Ectodermal cell (in vitro differentiated cells): ENCODE measurements at regions not wholly inside any gene's neighbourhood (a gene's known extent, or its start where the extent isn't known, plus 50 kb on each side); places are given as distances from the start of the nearest gene placed in this dataset.

ENCODE experiments used
- H3K27ac ChIP-seq: 2 replicates; pipeline ENCODE4 v1.7.0; 2013; ENCODE audit warnings: mild to moderate bottlenecking, low read depth, low read length; ENCODE audit not compliant: insufficient read depth, poor library complexity, severe bottlenecking
- H3K27me3 ChIP-seq: 2 replicates; pipeline ENCODE4 v1.7.0; 2013; ENCODE audit warnings: mild to moderate bottlenecking, low read length; ENCODE audit not compliant: insufficient read depth, control insufficient read depth, poor library complexity, severe bottlenecking
- H3K36me3 ChIP-seq: one replicate; pipeline ENCODE4 v1.7.0; 2013; ENCODE audit warnings: low read length; ENCODE audit not compliant: control insufficient read depth, insufficient read depth
- H3K4me1 ChIP-seq: one replicate; pipeline ENCODE4 v1.7.0; 2013; ENCODE audit warnings: low read length; ENCODE audit not compliant: control insufficient read depth, insufficient read depth
- H3K4me3 ChIP-seq: 2 replicates; pipeline ENCODE4 v1.7.0; 2013; ENCODE audit warnings: low read depth, low read length, control low read depth; ENCODE audit not compliant: insufficient read depth
- H3K9me3 ChIP-seq: 2 replicates; pipeline ENCODE4 v1.7.0; 2013; ENCODE audit warnings: mild to moderate bottlenecking, low read length, moderate library complexity; ENCODE audit not compliant: control insufficient read depth
- WGBS, 2 experiments: methylation state at CpG; one replicate each; pipeline ENCODE4 v1.1.7; 2013; ENCODE audit warnings: missing lambda C conversion rate in 2 of 2; 5-methylcytosine and 5-hydroxymethylcytosine counted together

- Histone ChIP-seq H3K36me3 (no peaks in the 10 kb centered on the region), H3K9me3 (no peaks in the 10 kb centered on the region), H3K27ac (no peak overlapping the region), H3K4me3 (no peak overlapping the region), H3K4me1 (no peaks in the 10 kb centered on the region), H3K27me3 (no peaks in the 10 kb centered on the region)
- WGBS, 2 experiments: 91 to 96% methylated on average over 5 to 6 of the region's 7 CpGs
Observed at GRCh38 chr2:59874361-59874760, 679.1 kb downstream of the BCL11A start.

- Histone ChIP-seq H3K36me3 (no peaks in the 10 kb centered on the region), H3K4me3 (no peak overlapping the region), H3K9me3 (no peaks in the 10 kb centered on the region), H3K27ac (no peak overlapping the region), H3K4me1 (no peaks in the 10 kb centered on the region), H3K27me3 (no peaks in the 10 kb centered on the region)
- 92 to 94% methylated on average over 3 of the region's 3 CpGs for WGBS, 2 experiments
Observed at GRCh38 chr2:59871830-59872229, 681.6 kb downstream of the BCL11A start.

- no peak overlapping the region for H3K27ac ChIP-seq
- H3K36me3 ChIP-seq: no peaks in the 10 kb centered on the region
- H3K4me1 ChIP-seq: no peaks in the 10 kb centered on the region
- no peaks in the 10 kb centered on the region for H3K9me3 ChIP-seq
- 92 to 100% methylated on average over 2 of the region's 2 CpGs for WGBS, 2 experiments
- H3K27me3 ChIP-seq: no peaks in the 10 kb centered on the region
- no peak overlapping the region for H3K4me3 ChIP-seq
Observed at GRCh38 chr2:59868981-59869380, 684.5 kb downstream of the BCL11A start.

- no peaks in the 10 kb centered on the region for H3K27me3 ChIP-seq
- H3K27ac ChIP-seq: no peak overlapping the region
- no peaks in the 10 kb centered on the region for H3K36me3 ChIP-seq
- 83 to 92% methylated on average over 2 of the region's 3 CpGs for WGBS, 2 experiments
- H3K9me3 ChIP-seq: peaks cover 2% of the 10 kb centered on the region
- no peak overlapping the region for H3K4me3 ChIP-seq
- H3K4me1 ChIP-seq: no peaks in the 10 kb centered on the region
Observed at GRCh38 chr2:59866436-59866835, 687.0 kb downstream of the BCL11A start.

- H3K27ac ChIP-seq: no peak overlapping the region
- H3K4me1 ChIP-seq: no peaks in the 10 kb centered on the region
- H3K9me3 ChIP-seq: peaks cover 2% of the 10 kb centered on the region
- H3K27me3 ChIP-seq: no peaks in the 10 kb centered on the region
- H3K4me3 ChIP-seq: no peak overlapping the region
- WGBS, 2 experiments: 95 to 96% methylated on average over 7 of the region's 7 CpGs
- H3K36me3 ChIP-seq: no peaks in the 10 kb centered on the region
Observed at GRCh38 chr2:59858540-59858939, 694.9 kb downstream of the BCL11A start.

GRCh38 chr2:59857109-59857508, 696.3 kb downstream of the BCL11A start:
- Histone ChIP-seq H3K4me3 (no peak overlapping the region), H3K9me3 (peaks cover 2% of the 10 kb centered on the region), H3K27me3 (no peaks in the 10 kb centered on the region), H3K4me1 (no peaks in the 10 kb centered on the region), H3K36me3 (no peaks in the 10 kb centered on the region), H3K27ac (no peak overlapping the region)

- H3K4me1 ChIP-seq: no peaks in the 10 kb centered on the region
- no peaks in the 10 kb centered on the region for H3K9me3 ChIP-seq
- WGBS, 2 experiments: 92 to 94% methylated on average over 3 of the region's 3 CpGs
Observed at GRCh38 chr2:59856391-59856790, 697.1 kb downstream of the BCL11A start.

GRCh38 chr2:59853032-59853431, 700.4 kb downstream of the BCL11A start:
- Histone ChIP-seq H3K4me1 (peaks cover 6% of the 10 kb centered on the region), H3K9me3 (no peaks in the 10 kb centered on the region), H3K36me3 (no peaks in the 10 kb centered on the region), H3K4me3 (no peak overlapping the region), H3K27ac (no peak overlapping the region), H3K27me3 (no peaks in the 10 kb centered on the region)
- 90 to 93% methylated on average over 4 of the region's 4 CpGs for WGBS, 2 experiments

More at GRCh38 chr2:59856391-59856790, 697.1 kb downstream of the BCL11A start:
- Histone ChIP-seq H3K27ac (no peak overlapping the region), H3K27me3 (no peaks in the 10 kb centered on the region), H3K4me3 (no peak overlapping the region), H3K36me3 (no peaks in the 10 kb centered on the region)

- Histone ChIP-seq H3K4me3 (no peak overlapping the region), H3K27ac (no peak overlapping the region), H3K36me3 (no peaks in the 10 kb centered on the region), H3K4me1 (peaks cover 6% of the 10 kb centered on the region), H3K9me3 (no peaks in the 10 kb centered on the region), H3K27me3 (no peaks in the 10 kb centered on the region)
Observed at GRCh38 chr2:59851836-59852475, 701.5 kb downstream of the BCL11A start.

GRCh38 chr2:59850554-59850953, 702.9 kb downstream of the BCL11A start:
- Histone ChIP-seq H3K36me3 (no peaks in the 10 kb centered on the region), H3K27ac (no peak overlapping the region), H3K4me3 (no peak overlapping the region), H3K4me1 (peaks cover 6% of the 10 kb centered on the region), H3K27me3 (no peaks in the 10 kb centered on the region), H3K9me3 (no peaks in the 10 kb centered on the region)
- WGBS, 2 experiments: 92 to 93% methylated on average over 5 of the region's 6 CpGs

- Histone ChIP-seq H3K36me3 (no peaks in the 10 kb centered on the region), H3K27me3 (no peaks in the 10 kb centered on the region), H3K4me3 (no peak overlapping the region), H3K27ac (no peak overlapping the region), H3K4me1 (peaks cover 3% of the 10 kb centered on the region), H3K9me3 (no peaks in the 10 kb centered on the region)
- 93 to 100% methylated on average over 2 to 3 of the region's 3 CpGs for WGBS, 2 experiments
Observed at GRCh38 chr2:59833941-59834340, 719.5 kb downstream of the BCL11A start.
